Uterus (tissue), 2 donors: ENCODE measurements at regions not wholly inside any gene's neighbourhood (a gene's known extent, or its start where the extent isn't known, plus 50 kb on each side); places are given as distances from the start of the nearest gene placed in this dataset.

ENCODE experiments used
- POLR2A ChIP-seq, 2 donors: fragments of 450-650 bp; IDR thresholded peaks; one replicate each; pipeline ENCODE4 v1.6.1; 2016; ENCODE audit warnings: antibody characterized with exemption in 2 of 2, mild to moderate bottlenecking in 1 of 2, moderate library complexity in 1 of 2
- TF ChIP-seq, protein P1 (sequence below), 4 experiments: fragments of 200-600 bp in 2 of 4; fragments of 450-650 bp in 2 of 4; sonication (generic) in 2 of 4; IDR thresholded peaks; one replicate each; pipeline ENCODE4 v1.5.1; 2016 to 2019; ENCODE audit warnings: antibody characterized with exemption in 4 of 4, mild to moderate bottlenecking in 2 of 4, moderate library complexity in 1 of 4

GRCh38 chr7:106811472-106811871 is 53.6 kb upstream of the PIK3CG start:
- TF ChIP-seq, protein P1, sequence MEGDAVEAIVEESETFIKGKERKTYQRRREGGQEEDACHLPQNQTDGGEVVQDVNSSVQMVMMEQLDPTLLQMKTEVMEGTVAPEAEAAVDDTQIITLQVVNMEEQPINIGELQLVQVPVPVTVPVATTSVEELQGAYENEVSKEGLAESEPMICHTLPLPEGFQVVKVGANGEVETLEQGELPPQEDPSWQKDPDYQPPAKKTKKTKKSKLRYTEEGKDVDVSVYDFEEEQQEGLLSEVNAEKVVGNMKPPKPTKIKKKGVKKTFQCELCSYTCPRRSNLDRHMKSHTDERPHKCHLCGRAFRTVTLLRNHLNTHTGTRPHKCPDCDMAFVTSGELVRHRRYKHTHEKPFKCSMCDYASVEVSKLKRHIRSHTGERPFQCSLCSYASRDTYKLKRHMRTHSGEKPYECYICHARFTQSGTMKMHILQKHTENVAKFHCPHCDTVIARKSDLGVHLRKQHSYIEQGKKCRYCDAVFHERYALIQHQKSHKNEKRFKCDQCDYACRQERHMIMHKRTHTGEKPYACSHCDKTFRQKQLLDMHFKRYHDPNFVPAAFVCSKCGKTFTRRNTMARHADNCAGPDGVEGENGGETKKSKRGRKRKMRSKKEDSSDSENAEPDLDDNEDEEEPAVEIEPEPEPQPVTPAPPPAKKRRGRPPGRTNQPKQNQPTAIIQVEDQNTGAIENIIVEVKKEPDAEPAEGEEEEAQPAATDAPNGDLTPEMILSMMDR (IDR thresholded peaks at IDR 0.05), result no peak
- TF ChIP-seq POLR2A (IDR thresholded peaks at IDR 0.05), result no peak
